ENCODE measurements at regions not wholly inside any gene's neighbourhood (a gene's known extent, or its start where the extent isn't known, plus 50 kb on each side); places are given as distances from the start of the nearest gene placed in this dataset.

DNA sequence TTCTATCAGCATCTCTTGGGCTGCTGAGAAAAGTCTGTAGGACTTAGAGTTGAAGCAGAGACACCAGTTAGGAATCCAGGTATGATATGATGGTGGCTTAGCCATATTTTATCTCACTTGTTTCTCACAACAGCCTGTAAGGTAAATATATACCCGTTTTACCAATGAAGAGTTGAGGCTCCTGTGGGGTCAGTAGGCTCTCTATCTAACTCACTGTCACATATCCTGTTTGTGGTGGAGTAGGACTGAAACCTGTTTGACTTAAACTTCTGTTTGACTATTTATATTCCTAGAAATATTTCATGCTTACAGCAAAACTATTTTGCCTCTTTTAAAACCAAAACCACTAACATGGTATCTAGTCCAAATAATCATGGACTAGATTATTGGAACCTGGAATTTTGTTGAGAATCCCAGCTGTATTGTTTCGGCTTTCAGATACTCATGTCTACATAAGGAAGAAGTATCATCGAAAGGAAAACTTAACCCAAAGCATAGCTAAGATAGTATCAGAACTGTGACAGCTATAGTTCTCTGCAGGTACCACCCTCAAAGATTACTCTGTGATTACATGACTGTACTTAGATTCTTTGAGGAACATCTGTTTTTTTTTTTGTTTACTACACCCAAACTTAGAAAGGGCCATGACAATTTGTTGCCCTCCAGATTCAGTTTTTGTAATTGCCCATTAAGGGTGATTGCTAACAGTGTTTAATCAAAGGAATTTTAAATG, 216.1 kb upstream of the THUMPD2 start:
- DNase-seq (ENCODE audit: low spot score) (no peak), FAIRE-seq (no peak), ATAC-seq (no peak)
- no peaks in the 10 kb centered on the region for H3K36me3 ChIP-seq (replicated peaks in 1 of 2; ENCODE audit: control insufficient read depth in 1 of 2, insufficient read depth in 2 of 2, low read length in 2 of 2)
- H3K79me2 ChIP-seq (ENCODE audit: insufficient read depth, low read length): no peaks in the 10 kb centered on the region
- H3K4me1 ChIP-seq (ENCODE audit: insufficient read depth, low read length): no peaks in the 10 kb centered on the region
- in situ Hi-C loops (cut with HindIII; ENCODE audit: extremely low pct_ligation_motif_present, low pct_unique_long_range_greater_than_20kb): no loop called here
- no peaks in the 10 kb centered on the region for H3K27me3 ChIP-seq (ENCODE audit: control insufficient read depth in 1 of 2, insufficient read depth in 2 of 2, low read length in 2 of 2)
- no peak overlapping the region for H3K4me3 ChIP-seq (replicated peaks in 1 of 3; ENCODE audit: insufficient read depth in 1 of 3, low read depth in 2 of 3, low read length in 3 of 3)
- 14% methylated on average over 3 of the region's 3 CpGs for WGBS (ENCODE audit: low lambda C conversion rate)
- H4K20me1 ChIP-seq (ENCODE audit: insufficient read depth, low read length): no peaks in the 10 kb centered on the region
- ChIA-PET POLR2A (no interaction called here), CTCF (ENCODE audit: low intra/inter-chr PET ratio, low total read pairs) (no interaction called here)
- BruUV-seq (replicated peaks): no TSS peak
- H2AFZ ChIP-seq (ENCODE audit: low read length): no peak overlapping the region
- H3K4me2 ChIP-seq (ENCODE audit: low read depth, low read length): no peak overlapping the region
- TF ChIP-seq ZSCAN9 (CRISPR knock-in tag; IDR thresholded peaks at IDR 0.05; ENCODE audit: borderline replicate concordance) (no peak), ZFP1 (CRISPR knock-in tag; IDR thresholded peaks at IDR 0.05) (no peak), ZFX (CRISPR knock-in tag; IDR thresholded peaks at IDR 0.05; ENCODE audit: low read depth) (no peak), ASH2L (IDR thresholded peaks at IDR 0.05; ENCODE audit: insufficient read length, low read depth, low read length) (no peak), HINFP (CRISPR knock-in tag; IDR thresholded peaks at IDR 0.05; ENCODE audit: low read depth) (no peak), NRL (CRISPR knock-in tag; IDR thresholded peaks at IDR 0.05; ENCODE audit: borderline replicate concordance) (no peak), ZNF225 (CRISPR knock-in tag; IDR thresholded peaks at IDR 0.05) (no peak), KLF9 (CRISPR knock-in tag; IDR thresholded peaks at IDR 0.05; ENCODE audit: low read depth) (no peak), MAFG (CRISPR knock-in tag; IDR thresholded peaks at IDR 0.05) (no peak), RBM22 (optimal IDR thresholded peaks at IDR 0.05; ENCODE audit: low read length) (no peak), ZNF788 (CRISPR knock-in tag; IDR thresholded peaks at IDR 0.05; ENCODE audit: borderline replicate concordance) (no peak), FOXO1 (CRISPR knock-in tag; IDR thresholded peaks at IDR 0.05) (no peak), IRX3 (CRISPR knock-in tag; IDR thresholded peaks at IDR 0.05; ENCODE audit: borderline replicate concordance, low read depth) (no peak), HOXA3 (CRISPR knock-in tag; IDR thresholded peaks at IDR 0.05) (no peak), ZFP91 (CRISPR knock-in tag; IDR thresholded peaks at IDR 0.05; ENCODE audit: borderline replicate concordance) (no peak), PREB (CRISPR knock-in tag; IDR thresholded peaks at IDR 0.05) (no peak), THAP9 (CRISPR knock-in tag; IDR thresholded peaks at IDR 0.05; ENCODE audit: borderline replicate concordance) (no peak), BRD4 (CRISPR knock-in tag; IDR thresholded peaks at IDR 0.05) (no peak), ZNF615 (CRISPR knock-in tag; IDR thresholded peaks at IDR 0.05; ENCODE audit: borderline replicate concordance) (no peak)
- no peak overlapping the region for H3K27ac ChIP-seq (ENCODE audit: extremely low read length, insufficient read depth, low read length)
- intact Hi-C loops (cut with micrococcal nuclease; ENCODE audit: unreplicated experiment): no loop called here
- no peak overlapping the region for H3K9ac ChIP-seq (ENCODE audit: insufficient read depth, low read depth, low read length)
- no peaks in the 10 kb centered on the region for H3K9me3 ChIP-seq (ENCODE audit: low read length)

All from HepG2 (cell line).